K562 (cell line): ENCODE measurements at regions not wholly inside any gene's neighbourhood (a gene's known extent, or its start where the extent isn't known, plus 50 kb on each side); places are given as distances from the start of the nearest gene placed in this dataset.

Experiments
- ATAC-seq: fragments of 200-7000 bp; cut with Tn5 transposase; 3 replicates; pipeline ENCODE4 v1.9.1; 2020; ENCODE audit warnings: moderate library complexity
- BruUV-seq: library from RNA; stranded (reverse); fragments of 400-500 nt; replicated peaks from 2 replicates; lab custom pipeline; 2021; lab: Mats Ljungman, UMichigan
- CTCF ChIA-PET: fragments of 300-600 bp; formaldehyde crosslinking; extraction: SDS; loops from one replicate; lab custom pipeline; 2021; ENCODE audit warnings: low intra/inter-chr PET ratio; lab: Yijun Ruan, JAX
- POLR2A ChIA-PET: fragments of 300-600, 350-650 bp; sonication (Branson Sonifier 250); formaldehyde crosslinking; extraction: SDS; loops from one replicate; lab custom pipeline; 2021; ENCODE audit warnings: antibody characterized with exemption, inconsistent platforms; lab: Yijun Ruan, JAX
- DNase-seq, 4 experiments: peaks; one replicate each; pipeline versions ENCODE4 v3.0.0 to v3.0.0-alpha.2; 2011 to 2018; ENCODE audit warnings: low spot score in 3 of 4, mixed read lengths in 3 of 4; ENCODE audit errors: extremely low read depth in 1 of 4
- FAIRE-seq: peaks from 2 replicates; lab custom pipeline; 2011; peaks lifted over from hg19 to GRCh38; lab: Jason Lieb, UNC
- H2AFZ ChIP-seq: 2 replicates; pipeline ENCODE4 v1.6.0; 2011; ENCODE audit warnings: low read depth, low read length, control low read depth, inconsistent platforms
- H3K27ac ChIP-seq: fragments of 200-600 bp; 3 replicates; pipeline ENCODE4 v1.8.0; 2011; ENCODE audit warnings: low read depth, mild to moderate bottlenecking, control low read depth, inconsistent platforms, low read length, moderate library complexity, mixed read lengths; ENCODE audit errors: extremely low read depth
- H3K27me3 ChIP-seq, 2 experiments: fragments of 300-600 bp in 1 of 2; 2 replicates in 1 of 2; 3 replicates in 1 of 2; pipeline versions ENCODE4 v1.6.0 to v1.8.0; 2011; ENCODE audit warnings: inconsistent platforms in 2 of 2, low read length in 2 of 2, mild to moderate bottlenecking in 1 of 2, mixed read lengths in 1 of 2, moderate library complexity in 1 of 2; ENCODE audit not compliant: control insufficient read depth in 2 of 2, insufficient read depth in 2 of 2
- H3K36me3 ChIP-seq: fragments of 300-600 bp; 3 replicates; pipeline ENCODE4 v1.8.0; 2011; ENCODE audit warnings: mild to moderate bottlenecking, low read length, inconsistent platforms; ENCODE audit not compliant: control insufficient read depth, insufficient read depth
- H3K4me1 ChIP-seq, 2 experiments: fragments of 200-600 bp in 1 of 2; replicated peaks in 1 of 2; 2 replicates in 1 of 2; 3 replicates in 1 of 2; pipeline versions ENCODE4 v1.5.1 to v1.8.0; 2011; ENCODE audit warnings: inconsistent platforms in 2 of 2, low read length in 2 of 2, mild to moderate bottlenecking in 1 of 2, mixed read lengths in 1 of 2, moderate library complexity in 1 of 2; ENCODE audit not compliant: control insufficient read depth in 2 of 2, insufficient read depth in 2 of 2
- H3K4me2 ChIP-seq: 2 replicates; pipeline ENCODE4 v1.6.1; 2011; ENCODE audit warnings: low read length, control low read depth, inconsistent platforms, mixed read lengths; ENCODE audit not compliant: insufficient read depth
- H3K4me3 ChIP-seq: fragments of 200-600 bp; sonication (generic), shearing (Covaris generic); 2 replicates; pipeline ENCODE4 v1.5.1; 2016; ENCODE audit warnings: control low read depth, inconsistent platforms
- H3K79me2 ChIP-seq: fragments of 200-600 bp; 3 replicates; pipeline ENCODE4 v1.8.0; 2011; ENCODE audit warnings: low read length, inconsistent platforms; ENCODE audit not compliant: control insufficient read depth, insufficient read depth
- H3K9ac ChIP-seq, 2 experiments: 2 replicates each; pipeline versions ENCODE4 v1.6.0 to v1.6.1; 2011; ENCODE audit warnings: low read depth in 2 of 2, low read length in 2 of 2, control low read depth in 1 of 2, inconsistent platforms in 1 of 2, mild to moderate bottlenecking in 1 of 2, mixed read lengths in 1 of 2; ENCODE audit not compliant: insufficient read depth in 1 of 2
- H3K9me1 ChIP-seq: one replicate; pipeline ENCODE4 v1.6.0; 2011; ENCODE audit warnings: inconsistent platforms, mild to moderate bottlenecking, low read length, moderate library complexity; ENCODE audit not compliant: control insufficient read depth, insufficient read depth
- H3K9me3 ChIP-seq: replicated peaks from 2 replicates; pipeline ENCODE4 v1.5.1; 2011; ENCODE audit warnings: low read depth, low read length, inconsistent platforms; ENCODE audit not compliant: control insufficient read depth, insufficient read depth
- H4K20me1 ChIP-seq: replicated peaks from 2 replicates; pipeline ENCODE4 v1.6.1; 2011; ENCODE audit warnings: low read length, inconsistent platforms, mixed read lengths; ENCODE audit not compliant: control insufficient read depth, insufficient read depth
- ARHGAP35 ChIP-seq: fragments of 450-650 bp; IDR thresholded peaks from 2 replicates; pipeline ENCODE4 v1.6.1; 2018; ENCODE audit not compliant: partially characterized antibody
- CBX5 ChIP-seq: IDR thresholded peaks from 2 replicates; pipeline ENCODE4 v1.6.1; 2014; ENCODE audit warnings: low read depth, borderline replicate concordance
- CC2D1A ChIP-seq: fragments of 450-650 bp; IDR thresholded peaks from 2 replicates; pipeline ENCODE4 v1.6.1; 2017; ENCODE audit warnings: mild to moderate bottlenecking
- EHMT2 ChIP-seq: fragments of 450-650 bp; IDR thresholded peaks from 2 replicates; pipeline ENCODE4 v1.6.1; 2018; ENCODE audit warnings: antibody characterized with exemption
- EWSR1 ChIP-seq: fragments of 450-650 bp; IDR thresholded peaks from 2 replicates; pipeline ENCODE4 v1.6.1; 2018; ENCODE audit warnings: borderline replicate concordance, mild to moderate bottlenecking, low read depth, moderate library complexity; ENCODE audit not compliant: partially characterized antibody
- HNRNPUL1 ChIP-seq: fragments of 200-400 bp; formaldehyde crosslinking; IDR thresholded peaks from 2 replicates; pipeline ENCODE4 v1.6.1; 2017; ENCODE audit warnings: low read length
- HOMEZ ChIP-seq: fragments of 250-450 bp; sonication (Bioruptor Pico); IDR thresholded peaks from 2 replicates; pipeline ENCODE4 v1.4.0; 2020; ENCODE audit warnings: mild to moderate bottlenecking, moderate library complexity
- MLX ChIP-seq, 2 experiments: fragments of 450-650 bp in 1 of 2; sonication (generic) in 1 of 2; formaldehyde crosslinking; conservative IDR thresholded peaks; 2 replicates each; pipeline versions ENCODE4 v1.4.0 to v1.8.1; 2020 to 2022; ENCODE audit warnings: mild to moderate bottlenecking in 1 of 2, missing genetic modification reagents in 1 of 2
- MYBL2 ChIP-seq, 2 experiments: fragments of 450-650 bp in 1 of 2; sonication (generic) in 1 of 2; formaldehyde crosslinking in 1 of 2; IDR thresholded peaks; 2 replicates each; pipeline versions ENCODE4 v1.6.1 to v1.8.1; 2017 to 2022; ENCODE audit warnings: borderline replicate concordance in 1 of 2, inconsistent platforms in 1 of 2, low read depth in 1 of 2, mild to moderate bottlenecking in 1 of 2, missing genetic modification reagents in 1 of 2, moderate library complexity in 1 of 2
- RBM25 ChIP-seq: fragments of 200-400 bp; formaldehyde crosslinking; IDR thresholded peaks from 2 replicates; pipeline ENCODE4 v1.6.1; 2018; ENCODE audit warnings: low read length, low read depth, moderate library complexity; ENCODE audit not compliant: severe bottlenecking
- THAP12 ChIP-seq: fragments of 250-450 bp; sonication (Bioruptor Pico); IDR thresholded peaks from 2 replicates; pipeline ENCODE4 v1.9.0; 2021; ENCODE audit warnings: mild to moderate bottlenecking, inconsistent platforms
- XRCC3 ChIP-seq: fragments of 450-650 bp; IDR thresholded peaks from 2 replicates; pipeline ENCODE4 v1.6.1; 2017; ENCODE audit warnings: mild to moderate bottlenecking, moderate library complexity
- ZNF134 ChIP-seq: fragments of 250-450 bp; sonication (Bioruptor Pico); conservative IDR thresholded peaks from 2 replicates; pipeline ENCODE4 v1.4.0; 2020
- ZNF197 ChIP-seq: fragments of 200-800 bp; sonication (Bioruptor generic); IDR thresholded peaks from 2 replicates; pipeline ENCODE4 v1.6.1; 2016; ENCODE audit warnings: low read depth, missing genetic modification characterization, missing compliant biosample characterization
- WGBS: fragments of 100-300 bp; shearing (Covaris generic); methylation state at CpG from one replicate; pipeline ENCODE4 v1.1.6; 2016; ENCODE audit warnings: low coverage, mixed read lengths; ENCODE audit not compliant: insufficient coverage; ENCODE audit errors: missing lambda C conversion rate; 5-methylcytosine and 5-hydroxymethylcytosine counted together
- in situ Hi-C: fragments of 300-500 bp; cut with MboI; formaldehyde crosslinking; loops from 4 replicates; pipeline ENCODE4 v1.15.0; 2018; ENCODE audit warnings: inconsistent platforms, mixed read lengths
- intact Hi-C: fragments of 100-400 bp; cut with micrococcal nuclease; formaldehyde crosslinking; loops from 2 replicates; pipeline ENCODE4 v1.14.2; 2022
- TF ChIP-seq, protein P1 (sequence below): fragments of 450-650 bp; IDR thresholded peaks from 2 replicates; pipeline ENCODE4 v1.6.1; 2017; ENCODE audit warnings: antibody characterized with exemption

GRCh38 chr12:89829434-89829975, 120.9 kb upstream of the ATP2B1 start (continued):
- no peak for TF ChIP-seq ZNF134 (CRISPR knock-in tag)
- TF ChIP-seq EWSR1, result no peak
- TF ChIP-seq, protein P1, sequence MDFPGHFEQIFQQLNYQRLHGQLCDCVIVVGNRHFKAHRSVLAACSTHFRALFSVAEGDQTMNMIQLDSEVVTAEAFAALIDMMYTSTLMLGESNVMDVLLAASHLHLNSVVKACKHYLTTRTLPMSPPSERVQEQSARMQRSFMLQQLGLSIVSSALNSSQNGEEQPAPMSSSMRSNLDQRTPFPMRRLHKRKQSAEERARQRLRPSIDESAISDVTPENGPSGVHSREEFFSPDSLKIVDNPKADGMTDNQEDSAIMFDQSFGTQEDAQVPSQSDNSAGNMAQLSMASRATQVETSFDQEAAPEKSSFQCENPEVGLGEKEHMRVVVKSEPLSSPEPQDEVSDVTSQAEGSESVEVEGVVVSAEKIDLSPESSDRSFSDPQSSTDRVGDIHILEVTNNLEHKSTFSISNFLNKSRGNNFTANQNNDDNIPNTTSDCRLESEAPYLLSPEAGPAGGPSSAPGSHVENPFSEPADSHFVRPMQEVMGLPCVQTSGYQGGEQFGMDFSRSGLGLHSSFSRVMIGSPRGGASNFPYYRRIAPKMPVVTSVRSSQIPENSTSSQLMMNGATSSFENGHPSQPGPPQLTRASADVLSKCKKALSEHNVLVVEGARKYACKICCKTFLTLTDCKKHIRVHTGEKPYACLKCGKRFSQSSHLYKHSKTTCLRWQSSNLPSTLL, result no peak
- no peak for TF ChIP-seq HNRNPUL1
- no peak for TF ChIP-seq EHMT2
- no peak for TF ChIP-seq HOMEZ (CRISPR knock-in tag)

DNA sequence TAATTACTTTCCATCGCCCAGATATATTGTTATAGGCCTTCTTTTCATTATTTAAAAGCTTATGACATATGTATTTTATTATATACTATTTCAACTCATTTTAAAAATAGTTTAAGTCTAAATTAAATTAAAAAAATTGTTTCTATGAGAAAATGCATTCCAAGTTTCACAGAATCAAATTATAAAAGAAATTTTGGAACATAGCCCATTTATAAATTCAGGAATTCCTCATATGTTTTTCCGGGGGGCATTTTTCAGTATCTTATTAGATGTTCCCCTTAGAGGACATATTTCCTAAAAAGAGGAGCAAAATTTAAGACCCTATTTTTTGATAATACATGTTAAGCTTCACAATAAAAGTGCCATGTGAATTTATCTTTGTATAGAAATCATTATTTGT, 119.9 kb upstream of the ATP2B1 start:
- no peak for FAIRE-seq
- TF ChIP-seq ARHGAP35, result no peak
- no peak for TF ChIP-seq MYBL2 (IDR thresholded peaks at IDR 0.05; ENCODE audit: low read depth)
- TF ChIP-seq MYBL2 (CRISPR knock-in tag; IDR thresholded peaks at IDR 0.05; ENCODE audit: borderline replicate concordance), result no peak
- TF ChIP-seq CBX5, result no peak
- TF ChIP-seq XRCC3, result no peak
- TF ChIP-seq ZNF197 (CRISPR knock-in tag), result no peak
- TF ChIP-seq CC2D1A, result no peak
- no peak for TF ChIP-seq MLX (CRISPR knock-in tag; conservative IDR thresholded peaks at IDR 0.05)
- no peak for TF ChIP-seq THAP12 (CRISPR knock-in tag)
- TF ChIP-seq RBM25, result no peak

More for the DNA sequence above, 119.9 kb upstream of the ATP2B1 start:
- ATAC-seq (no peak), DNase-seq (no peak)
- Histone ChIP-seq H3K9ac (no peak overlapping the region), H4K20me1 (no peaks in the 10 kb centered on the region), H3K9me1 (no peaks in the 10 kb centered on the region), H3K4me3 (no peak overlapping the region), H3K36me3 (no peaks in the 10 kb centered on the region), H3K27ac (no peak overlapping the region), H3K9me3 (no peaks in the 10 kb centered on the region), H2AFZ (no peak overlapping the region), H3K27me3 (no peaks in the 10 kb centered on the region), H3K4me1 (peaks cover 0 to 11% of the 10 kb centered on the region in 2 experiments; a peak in 3 of 5 replicates), H3K79me2 (no peaks in the 10 kb centered on the region), H3K4me2 (no peak overlapping the region)
- BruUV-seq, result no TSS peak
- in situ Hi-C loops (no loop called here), intact Hi-C loops (no loop called here)
- ChIA-PET CTCF (interaction anchor here (0.7 kb wide), 1 partner anchor 961 kb away, joined by 3 read pairs; no protein-coding TSS in a partner anchor), POLR2A (no interaction called here)
- 19% methylated on average over 2 of the region's 2 CpGs for WGBS
